ENCODE measurements at regions not wholly inside any gene's neighbourhood (a gene's known extent, or its start where the extent isn't known, plus 50 kb on each side); places are given as distances from the start of the nearest gene placed in this dataset.
"Not testable (repeated sequence)": the region's sequence is repeated elsewhere in the genome, so short reads cannot be mapped to it uniquely, and the experiment has no call there.

GRCh38 chr2:155494744-155495143, 796.2 kb downstream of the KCNJ3 start:
- Histone ChIP-seq H3K9me3 (no peaks in the 10 kb centered on the region), H3K27ac (no peak overlapping the region), H3K27me3 (no peaks in the 10 kb centered on the region), H3K4me1 (no peaks in the 10 kb centered on the region), H3K4me3 (no peak overlapping the region), H3K36me3 (ENCODE audit: low read depth, missing control alignments) (no peaks in the 10 kb centered on the region)
- intact Hi-C loops (cut with DNase I; ENCODE audit: low total_unique reads) = no loop called here
- DNase-seq = no peak
- 61% methylated on average over 3 of the region's 3 CpGs for WGBS, 2 donors
- no peak for TF ChIP-seq POLR2A (IDR thresholded peaks at IDR 0.05)
- TF ChIP-seq CTCF (IDR thresholded peaks at IDR 0.05) = no peak

- Histone ChIP-seq H3K9me3 (no peaks in the 10 kb centered on the region), H3K36me3 (ENCODE audit: low read depth, missing control alignments) (no peaks in the 10 kb centered on the region), H3K27me3 (no peaks in the 10 kb centered on the region), H3K4me1 (no peaks in the 10 kb centered on the region), H3K4me3 (no peak overlapping the region), H3K27ac (no peak overlapping the region)
- TF ChIP-seq CTCF (IDR thresholded peaks at IDR 0.05) (no peak), POLR2A (IDR thresholded peaks at IDR 0.05) (no peak)
- intact Hi-C loops (cut with DNase I; ENCODE audit: low total_unique reads) = no loop called here
- DNase-seq = no peak
- 78 to 89% methylated on average over 3 of the region's 3 CpGs for WGBS, 2 donors
Measured at GRCh38 chr2:155485141-155485842, 786.8 kb downstream of the KCNJ3 start.

- no peak for DNase-seq
- Histone ChIP-seq H3K9me3 (no peaks in the 10 kb centered on the region), H3K36me3 (ENCODE audit: low read depth, missing control alignments) (no peaks in the 10 kb centered on the region), H3K27me3 (no peaks in the 10 kb centered on the region), H3K4me1 (no peaks in the 10 kb centered on the region), H3K27ac (no peak overlapping the region), H3K4me3 (no peak overlapping the region)
- intact Hi-C loops (cut with DNase I; ENCODE audit: low total_unique reads) = no loop called here
- TF ChIP-seq CTCF (IDR thresholded peaks at IDR 0.05) (no peak), POLR2A (IDR thresholded peaks at IDR 0.05) (no peak)
Measured at GRCh38 chr2:155481141-155481540, 782.6 kb downstream of the KCNJ3 start.

GRCh38 chr2:155472018-155472417, 773.5 kb downstream of the KCNJ3 start:
- H3K4me1 ChIP-seq; H3K9me3 ChIP-seq; intact Hi-C loops (cut with DNase I; ENCODE audit: low total_unique reads); H3K4me3 ChIP-seq; H3K36me3 ChIP-seq (ENCODE audit: low read depth, missing control alignments); H3K27ac ChIP-seq; DNase-seq; H3K27me3 ChIP-seq: not testable (repeated sequence)
- 86 to 90% methylated on average over 14 of the region's 14 CpGs for WGBS, 2 donors

GRCh38 chr2:155456222-155456621, 757.7 kb downstream of the KCNJ3 start:
- H3K4me1 ChIP-seq = no peaks in the 10 kb centered on the region
- TF ChIP-seq CTCF (IDR thresholded peaks at IDR 0.05) (no peak), POLR2A (IDR thresholded peaks at IDR 0.05) (no peak)
- WGBS, 2 donors = 83 to 92% methylated on average over 1 of the region's 1 CpG
- H3K9me3 ChIP-seq = no peaks in the 10 kb centered on the region
- no peaks in the 10 kb centered on the region for H3K27me3 ChIP-seq
- no peaks in the 10 kb centered on the region for H3K36me3 ChIP-seq (ENCODE audit: low read depth, missing control alignments)
- intact Hi-C loops (cut with DNase I; ENCODE audit: low total_unique reads) = no loop called here
- H3K4me3 ChIP-seq = no peak overlapping the region
- no peak overlapping the region for H3K27ac ChIP-seq
- no peak for DNase-seq

All from testis (tissue), 2 donors.